ENCODE measurements at regions not wholly inside any gene's neighbourhood (a gene's known extent, or its start where the extent isn't known, plus 50 kb on each side); places are given as distances from the start of the nearest gene placed in this dataset.
A peak's percentile ranks its signal among the peaks of the same experiment; 100 is the strongest.

DNA sequence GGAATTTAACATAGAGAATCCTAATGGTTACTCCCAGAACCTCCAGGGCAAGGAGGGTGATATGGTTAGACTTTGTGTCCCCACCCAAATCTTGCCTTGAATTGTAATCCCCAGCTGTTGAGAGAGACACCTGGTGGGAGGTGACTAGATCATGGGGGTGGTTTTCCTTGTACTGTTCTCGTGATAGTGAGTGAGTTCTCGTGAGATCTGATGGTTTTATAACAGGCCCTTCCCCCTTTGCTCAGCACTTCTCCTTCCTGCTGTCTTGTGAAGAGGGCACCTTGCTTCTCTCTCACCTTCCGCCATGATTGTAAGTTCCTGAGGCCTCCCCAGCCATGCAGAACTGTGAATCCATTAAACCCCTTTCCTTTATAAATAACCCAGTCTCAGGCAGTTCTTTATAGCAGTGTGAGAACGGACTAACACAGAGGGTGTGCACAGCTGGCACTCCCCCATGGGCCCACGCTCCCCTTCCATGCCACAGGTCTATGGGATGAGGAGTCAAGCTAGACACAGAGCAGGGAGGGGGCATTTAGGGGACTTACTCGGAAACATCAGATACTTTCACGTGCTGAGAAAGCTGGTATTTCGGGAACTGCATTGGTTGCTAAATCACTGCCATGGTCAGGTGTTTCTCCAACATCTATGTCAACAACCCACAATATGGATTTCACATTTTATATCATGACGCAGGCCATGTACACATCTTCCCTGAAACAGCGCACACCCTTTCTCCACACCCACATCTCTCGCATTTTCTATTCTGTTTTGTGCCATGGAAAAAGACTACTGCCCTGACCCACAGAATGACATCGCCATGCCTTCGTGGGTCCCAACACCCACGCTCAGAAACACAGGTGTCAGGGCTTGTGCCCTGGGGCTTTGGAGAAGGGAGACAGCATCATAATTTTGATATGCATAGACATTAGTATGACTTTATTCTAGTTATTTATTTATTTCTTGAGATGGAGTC is 199.1 kb upstream of the GSE1 start:
- TF ChIP-seq POLR2AphosphoS5 (IDR thresholded peaks at IDR 0.05) = no peak
- TF ChIP-seq POLR2A (IDR thresholded peaks at IDR 0.05) = no peak
- TF ChIP-seq, protein P1, sequence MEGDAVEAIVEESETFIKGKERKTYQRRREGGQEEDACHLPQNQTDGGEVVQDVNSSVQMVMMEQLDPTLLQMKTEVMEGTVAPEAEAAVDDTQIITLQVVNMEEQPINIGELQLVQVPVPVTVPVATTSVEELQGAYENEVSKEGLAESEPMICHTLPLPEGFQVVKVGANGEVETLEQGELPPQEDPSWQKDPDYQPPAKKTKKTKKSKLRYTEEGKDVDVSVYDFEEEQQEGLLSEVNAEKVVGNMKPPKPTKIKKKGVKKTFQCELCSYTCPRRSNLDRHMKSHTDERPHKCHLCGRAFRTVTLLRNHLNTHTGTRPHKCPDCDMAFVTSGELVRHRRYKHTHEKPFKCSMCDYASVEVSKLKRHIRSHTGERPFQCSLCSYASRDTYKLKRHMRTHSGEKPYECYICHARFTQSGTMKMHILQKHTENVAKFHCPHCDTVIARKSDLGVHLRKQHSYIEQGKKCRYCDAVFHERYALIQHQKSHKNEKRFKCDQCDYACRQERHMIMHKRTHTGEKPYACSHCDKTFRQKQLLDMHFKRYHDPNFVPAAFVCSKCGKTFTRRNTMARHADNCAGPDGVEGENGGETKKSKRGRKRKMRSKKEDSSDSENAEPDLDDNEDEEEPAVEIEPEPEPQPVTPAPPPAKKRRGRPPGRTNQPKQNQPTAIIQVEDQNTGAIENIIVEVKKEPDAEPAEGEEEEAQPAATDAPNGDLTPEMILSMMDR (IDR thresholded peaks at IDR 0.05) = no peak
- TF ChIP-seq EP300 (IDR thresholded peaks at IDR 0.05; ENCODE audit: low read depth) = no peak
- no peak for DNase-seq
- Histone ChIP-seq H3K4me3 (no peak overlapping the region), H3K36me3 (no peaks in the 10 kb centered on the region), H3K27ac (no peak overlapping the region), H3K9me3 (no peaks in the 10 kb centered on the region), H3K27me3 (no peaks in the 10 kb centered on the region), H3K4me1 (peaks cover 0 to 8% (median 6%) of the 10 kb centered on the region in 4 donors)
- intact Hi-C loops (cut with DNase I; ENCODE audit: low total_unique reads) = no loop called here
- in situ Hi-C loops (cut with MboI; ENCODE audit: low pct_ligation_motif_present in 1 of 4, low pct_unique_long_range_greater_than_20kb in 1 of 4, low sequenced_read_pairs in 3 of 4) = loop anchor here in 2 of 4 donors (10.0 to 25.0 kb wide), 2 partner anchors 191 to 298 kb away; no protein-coding TSS in a partner anchor
- 90 to 91% methylated on average over 10 to 14 of the region's 14 CpGs for WGBS, 2 donors (ENCODE audit: low coverage in 1 of 2)

DNA sequence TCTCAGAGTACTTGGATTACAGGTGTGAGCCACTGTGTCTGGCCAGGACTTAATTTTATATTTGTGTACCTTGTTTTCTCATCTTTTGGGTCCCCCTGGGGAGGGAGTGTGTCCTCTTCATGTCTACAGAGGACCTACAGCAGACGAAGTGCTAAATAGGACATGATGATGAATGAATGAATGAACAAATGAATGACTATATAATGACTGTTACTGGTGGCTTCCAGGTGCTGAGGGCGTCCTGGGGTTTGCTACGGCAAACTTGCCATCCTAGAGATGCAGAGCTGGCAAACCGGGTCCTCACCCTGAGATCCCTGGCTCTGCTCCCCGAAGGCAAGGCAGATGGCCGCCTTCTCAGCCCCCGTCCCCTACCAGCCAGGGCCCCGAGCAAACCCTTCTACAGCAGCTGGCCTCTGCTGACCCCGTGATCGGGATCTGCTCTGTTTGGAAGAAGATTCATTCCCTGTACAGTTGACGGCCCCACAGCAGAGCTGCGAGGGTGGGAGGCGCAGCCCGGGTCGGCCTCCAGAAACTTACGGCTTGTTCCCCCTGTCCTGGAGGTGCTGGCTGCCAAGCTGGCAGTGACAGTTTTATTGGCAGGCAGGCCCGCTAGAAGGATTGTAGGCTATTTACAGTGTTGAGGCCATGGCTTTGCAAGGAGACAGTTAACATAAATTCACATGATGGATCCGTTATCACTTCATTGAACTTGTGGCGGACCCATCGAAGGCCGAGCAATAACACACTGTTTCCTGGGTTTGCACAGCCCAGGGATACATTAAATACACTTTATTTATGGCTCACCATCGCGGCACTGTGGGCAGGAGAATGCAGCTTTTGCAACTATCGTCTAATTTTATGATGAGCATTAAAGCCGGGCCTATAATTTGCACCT is 197.7 kb upstream of the GSE1 start:
- Histone ChIP-seq H3K9me3 (no peaks in the 10 kb centered on the region), H3K4me1 (peaks cover 0 to 8% (median 6%) of the 10 kb centered on the region in 4 donors), H3K4me3 (no peak overlapping the region), H3K36me3 (no peaks in the 10 kb centered on the region), H3K27me3 (no peaks in the 10 kb centered on the region), H3K27ac (peak overlapping the region in 3 of 4 donors; percentile 35 to 42 (median 37))
- peak; percentile 9 for DNase-seq
- in situ Hi-C loops (cut with MboI; ENCODE audit: low pct_ligation_motif_present in 1 of 4, low pct_unique_long_range_greater_than_20kb in 1 of 4, low sequenced_read_pairs in 3 of 4) = loop anchor here in 2 of 4 donors (10.0 to 25.0 kb wide), 2 partner anchors 189 to 297 kb away; no protein-coding TSS in a partner anchor
- 18 to 61% methylated on average over 5 to 25 of the region's 25 CpGs for WGBS, 2 donors (ENCODE audit: low coverage in 1 of 2)
- intact Hi-C loops (cut with DNase I; ENCODE audit: low total_unique reads) = no loop called here
- peak in 1 of 3 donors; percentile 12 for TF ChIP-seq POLR2AphosphoS5 (IDR thresholded peaks at IDR 0.05)
- TF ChIP-seq POLR2A (IDR thresholded peaks at IDR 0.05) = no peak

DNA sequence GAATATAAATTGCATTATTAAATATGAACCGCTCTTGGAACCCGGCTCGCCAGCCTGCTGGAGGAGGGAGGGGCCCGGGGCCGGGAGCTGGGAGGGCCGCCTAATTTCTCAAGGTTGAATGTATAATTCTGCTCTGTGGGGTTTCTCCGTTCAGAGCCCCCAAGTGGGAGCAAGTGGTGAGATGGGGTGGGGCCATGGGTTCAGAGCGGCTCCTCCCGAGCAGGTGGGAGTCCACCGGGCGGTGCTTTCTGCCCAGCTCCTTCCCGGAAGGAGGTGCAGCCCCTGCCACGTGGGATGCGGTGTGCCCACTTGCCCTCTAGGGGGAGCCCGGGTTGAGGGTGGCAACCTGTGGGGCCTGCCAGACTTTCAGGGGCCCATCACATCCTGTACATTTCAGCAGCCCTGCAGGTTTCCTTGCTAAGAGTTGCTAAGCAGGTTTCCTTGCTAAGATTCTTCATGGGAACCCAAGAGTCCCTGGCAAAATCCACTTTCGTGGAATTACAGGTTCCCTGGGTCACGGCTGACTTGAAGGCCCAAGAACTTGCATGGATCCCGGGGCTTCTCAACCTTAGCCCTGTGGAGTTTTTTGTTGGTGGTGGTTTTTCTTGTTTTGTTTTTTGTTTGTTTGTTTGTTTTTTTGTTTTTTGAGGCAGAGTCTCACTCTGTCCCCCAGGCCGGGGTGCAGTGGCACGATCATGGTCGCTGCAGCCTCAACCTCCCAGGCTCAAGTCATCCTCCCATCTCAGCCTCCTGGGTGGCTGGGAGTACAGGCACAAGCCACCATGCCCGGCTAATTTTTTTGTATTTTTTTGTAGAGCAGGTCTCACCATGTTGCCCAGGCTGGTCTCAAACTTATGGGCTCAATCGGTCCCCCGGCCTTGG is 196.7 kb upstream of the GSE1 start:
- peak overlapping the region in 1 of 4 donors; percentile 19 for H3K4me3 ChIP-seq
- intact Hi-C loops (cut with DNase I; ENCODE audit: low total_unique reads) = no loop called here
- 51 to 89% methylated on average over 4 to 23 of the region's 24 CpGs for WGBS, 2 donors (ENCODE audit: low coverage in 1 of 2)

More for the DNA sequence above, 196.7 kb upstream of the GSE1 start:
- Histone ChIP-seq H3K4me1 (peaks cover 6 to 17% (median 14%) of the 10 kb centered on the region in 4 donors), H3K27ac (peak overlapping the region in 2 of 4 donors; percentile 35 to 37), H3K27me3 (no peaks in the 10 kb centered on the region), H3K9me3 (no peaks in the 10 kb centered on the region), H3K36me3 (no peaks in the 10 kb centered on the region)
- in situ Hi-C loops (cut with MboI; ENCODE audit: low pct_ligation_motif_present in 1 of 4, low pct_unique_long_range_greater_than_20kb in 1 of 4, low sequenced_read_pairs in 3 of 4) = loop anchor here in 2 of 4 donors (10.0 to 25.0 kb wide), 2 partner anchors 188 to 296 kb away; no protein-coding TSS in a partner anchor
- peak; percentile 86 for DNase-seq
- no peak for TF ChIP-seq EP300 (IDR thresholded peaks at IDR 0.05; ENCODE audit: low read depth)
- TF ChIP-seq, protein P1 (IDR thresholded peaks at IDR 0.05) = peak; percentile 73 to 85 (median 79)
- TF ChIP-seq POLR2AphosphoS5 (IDR thresholded peaks at IDR 0.05) = no peak
- TF ChIP-seq POLR2A (IDR thresholded peaks at IDR 0.05) = no peak
